NCI-H1105 treated with DMSO at 0.1 percent for 48 hours (cell line): ENCODE measurements at regions not wholly inside any gene's neighbourhood (a gene's known extent, or its start where the extent isn't known, plus 50 kb on each side); places are given as distances from the start of the nearest gene placed in this dataset.

ENCODE experiments used
- DNase-seq: peaks from one replicate; lab custom pipeline; 2025; lab: John Stamatoyannopoulos, UW

GRCh38 chr12:108462686-108463085 is 52.4 kb upstream of the FICD start:
- DNase-seq = no peak

GRCh38 chr12:108461058-108461660 is 53.9 kb upstream of the FICD start:
- no peak for DNase-seq

- DNase-seq = no peak
These were observed 55.9 kb upstream of the FICD start for GRCh38 chr12:108459149-108459548.

- no peak for DNase-seq
These were observed 57.2 kb upstream of the FICD start for GRCh38 chr12:108457734-108458361.

GRCh38 chr12:108457006-108457733 is 57.9 kb upstream of the FICD start:
- DNase-seq = peak; percentile 77

- no peak for DNase-seq
These were observed 59.4 kb upstream of the FICD start for GRCh38 chr12:108455706-108456105.

GRCh38 chr12:108454539-108455139 is 60.4 kb upstream of the FICD start:
- DNase-seq = no peak

- no peak for DNase-seq
These were observed 65.6 kb upstream of the FICD start for GRCh38 chr12:108449478-108449877.

GRCh38 chr12:108448246-108448645 is 66.8 kb upstream of the FICD start:
- DNase-seq = no peak

- no peak for DNase-seq
These were observed 67.8 kb upstream of the FICD start for GRCh38 chr12:108447168-108447832.

GRCh38 chr12:108446766-108447165 is 68.3 kb upstream of the FICD start:
- no peak for DNase-seq

GRCh38 chr12:108442910-108443309 is 72.2 kb upstream of the FICD start:
- DNase-seq = no peak

- DNase-seq = peak; percentile 64
These were observed 73.0 kb upstream of the FICD start for GRCh38 chr12:108442067-108442466.

- no peak for DNase-seq
These were observed 73.5 kb upstream of the FICD start for GRCh38 chr12:108441549-108441948.

GRCh38 chr12:108440736-108441135 is 74.3 kb upstream of the FICD start:
- DNase-seq = no peak

GRCh38 chr12:108438667-108439066 is 76.4 kb upstream of the FICD start:
- DNase-seq = no peak

GRCh38 chr12:108432423-108433121 is 82.5 kb upstream of the FICD start:
- DNase-seq = no peak

- no peak for DNase-seq
These were observed 84.2 kb upstream of the FICD start for GRCh38 chr12:108430926-108431325.

- peak; percentile 19 for DNase-seq
These were observed 84.8 kb upstream of the FICD start for GRCh38 chr12:108430245-108430644.

GRCh38 chr12:108425238-108425795 is 86.2 kb upstream of the CMKLR1 start:
- DNase-seq = no peak

GRCh38 chr12:108424816-108425215 is 85.7 kb upstream of the CMKLR1 start:
- no peak for DNase-seq
